Left kidney (tissue), 1 donor: ENCODE measurements at regions not wholly inside any gene's neighbourhood (a gene's known extent, or its start where the extent isn't known, plus 50 kb on each side); places are given as distances from the start of the nearest gene placed in this dataset.

ENCODE experiments used
- DNase-seq: peaks from one replicate; pipeline ENCODE4 v3.0.0-alpha.2; 2013

- DNase-seq = no peak
These were observed 171.5 kb upstream of the FHL2 start for GRCh38 chr2:105570326-105570725.

GRCh38 chr2:105569606-105570005 lies 170.8 kb upstream of the FHL2 start:
- DNase-seq = no peak

DNA sequence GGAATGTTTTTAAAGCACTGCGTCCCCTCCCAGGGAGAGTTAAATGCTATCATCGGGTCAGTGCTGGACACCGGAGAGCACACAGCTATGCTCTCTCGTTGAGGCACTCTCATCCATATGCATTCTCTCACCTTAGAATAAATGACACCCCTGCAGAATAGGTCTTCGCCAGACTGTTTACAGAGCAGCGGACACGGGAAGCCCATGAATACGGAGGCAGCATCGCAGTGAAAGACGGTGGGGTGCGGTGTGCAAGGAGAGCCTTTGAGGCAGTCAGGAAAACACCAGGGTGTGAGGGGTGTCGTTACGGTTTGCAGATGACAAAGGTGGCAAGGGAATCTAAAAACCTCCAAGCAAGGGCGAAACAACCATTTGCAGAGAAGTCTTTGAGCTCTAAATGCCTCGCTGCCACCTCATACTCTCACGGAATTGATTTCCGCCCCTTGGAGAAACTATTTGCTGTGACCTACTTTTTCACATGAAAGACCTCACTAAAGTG lies 169.2 kb upstream of the FHL2 start:
- no peak for DNase-seq

DNA sequence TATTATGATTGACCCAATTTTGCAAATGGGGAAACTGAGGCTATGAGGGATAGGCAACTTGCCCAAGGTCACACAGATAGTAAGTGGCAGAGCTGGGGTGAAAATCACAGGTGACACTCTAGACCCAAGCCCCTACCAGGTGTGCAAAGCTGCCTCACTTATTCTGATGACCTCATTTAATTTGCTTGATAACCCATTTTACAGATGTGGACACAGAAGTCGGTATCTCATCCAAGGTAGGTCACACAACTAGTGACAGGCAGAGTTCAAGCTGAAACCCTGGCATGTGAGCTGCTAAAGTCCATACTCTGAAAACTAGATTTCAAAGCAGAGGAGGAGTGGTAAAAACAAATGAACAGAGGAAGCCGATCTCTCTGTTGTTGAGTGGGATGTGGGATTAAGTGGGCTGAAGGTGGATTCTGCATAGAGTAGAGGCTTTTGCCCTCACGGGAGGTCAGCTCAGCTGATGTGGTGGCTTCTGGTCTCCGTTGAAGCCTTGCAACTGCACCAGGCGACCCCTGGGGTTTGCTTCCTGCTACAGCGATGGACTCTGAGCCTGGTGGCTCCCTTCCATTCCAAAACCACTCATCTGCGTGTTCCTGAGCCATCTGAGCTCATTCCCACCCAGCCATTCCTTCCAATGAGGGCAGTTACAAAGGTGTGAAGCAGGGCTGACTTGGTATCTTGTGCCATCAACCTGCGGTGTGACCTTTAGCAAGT lies 164.3 kb upstream of the FHL2 start:
- no peak for DNase-seq

DNA sequence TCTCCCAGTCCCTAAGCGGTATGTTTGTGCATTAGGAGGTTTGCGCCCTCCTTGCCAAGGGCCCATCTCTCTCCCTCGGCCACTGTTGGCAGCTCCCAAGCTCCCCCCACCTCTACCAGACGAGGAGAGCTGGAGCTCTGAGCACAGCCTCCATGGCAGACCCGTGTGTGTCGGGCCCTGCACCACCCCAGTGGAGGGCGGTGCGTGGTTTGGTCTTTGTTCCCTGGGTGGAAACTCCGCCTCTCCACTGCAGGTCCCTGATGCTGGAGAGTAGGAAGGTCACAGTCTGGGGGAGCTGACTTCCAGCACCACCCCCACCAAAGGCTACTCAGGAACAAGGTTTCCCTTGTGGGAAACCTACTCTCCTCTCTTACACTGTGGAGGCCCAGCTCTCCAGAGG lies 162.6 kb upstream of the FHL2 start:
- no peak for DNase-seq

DNA sequence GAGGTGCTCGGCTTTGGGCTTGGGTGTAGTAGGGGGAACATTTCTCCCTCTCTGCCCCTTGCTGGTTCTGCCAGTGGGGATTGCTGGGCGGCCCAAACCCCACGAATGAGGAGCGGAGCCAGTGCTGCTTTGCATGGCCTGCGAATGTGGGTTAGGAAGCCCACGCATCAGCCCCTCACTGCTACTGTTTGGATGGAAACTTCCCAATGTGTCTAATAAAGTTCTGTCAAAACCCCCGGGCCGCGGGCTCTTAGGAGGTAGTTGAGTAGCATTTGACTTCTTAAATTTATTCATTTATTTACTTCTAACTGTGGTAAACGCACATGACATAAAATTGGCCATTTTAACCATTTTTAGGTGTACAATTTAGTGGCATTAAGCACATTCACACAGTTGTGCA lies 161.3 kb upstream of the FHL2 start:
- DNase-seq = no peak

- DNase-seq = no peak
These were observed 158.4 kb upstream of the FHL2 start for GRCh38 chr2:105557021-105557920.

DNA sequence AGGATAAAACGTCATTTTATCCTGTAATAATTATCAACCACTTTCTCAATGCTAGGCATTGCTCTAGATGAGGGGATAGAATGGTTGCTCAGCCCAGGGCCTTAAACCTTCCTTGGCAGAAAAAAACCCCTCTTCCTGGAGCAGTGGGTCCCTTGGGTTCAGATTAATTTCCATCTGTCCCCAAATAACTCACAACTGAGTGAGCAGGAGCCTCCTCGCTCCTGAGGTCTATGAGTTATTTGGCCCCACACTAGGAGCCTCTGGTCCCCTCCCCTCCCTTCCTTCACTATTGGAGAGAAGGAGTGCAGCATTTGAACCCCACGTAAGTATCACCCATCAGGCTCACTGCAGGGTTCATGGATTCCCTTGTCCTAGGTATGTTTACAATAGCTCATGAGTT lies 157.5 kb upstream of the FHL2 start:
- no peak for DNase-seq

GRCh38 chr2:105554235-105554634 lies 155.4 kb upstream of the FHL2 start:
- no peak for DNase-seq

DNA sequence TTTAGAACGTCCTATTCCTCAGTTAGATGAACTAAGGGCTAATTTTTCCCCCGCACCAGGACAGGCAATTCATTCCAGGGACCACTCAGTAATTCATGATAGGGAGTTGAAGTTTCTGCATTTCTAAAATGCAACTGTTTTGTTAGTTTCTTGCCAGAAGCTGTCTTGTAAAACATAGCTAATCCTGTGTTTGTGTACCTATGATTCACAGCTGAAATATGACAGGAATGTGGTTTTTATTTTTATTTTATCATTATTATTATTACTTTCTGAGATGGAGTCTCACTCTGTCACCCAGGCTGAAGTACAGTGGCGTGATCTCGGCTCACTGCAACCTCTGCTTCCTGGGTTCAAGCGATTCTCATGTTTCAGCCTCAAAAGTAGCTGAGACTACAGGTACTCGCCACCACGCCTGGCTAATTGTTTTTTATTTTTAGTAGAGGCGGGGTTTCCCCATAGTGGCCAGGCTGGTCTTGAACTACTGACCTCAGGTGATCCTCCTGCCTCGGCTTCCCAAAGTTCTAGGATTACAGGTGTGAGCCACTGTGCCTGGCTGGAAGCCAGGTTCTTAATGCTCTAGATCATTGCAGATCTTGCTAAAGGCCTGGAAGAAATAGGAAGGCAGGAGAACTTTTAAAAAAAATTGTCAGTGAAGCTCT lies 154.8 kb upstream of the FHL2 start:
- no peak for DNase-seq

DNA sequence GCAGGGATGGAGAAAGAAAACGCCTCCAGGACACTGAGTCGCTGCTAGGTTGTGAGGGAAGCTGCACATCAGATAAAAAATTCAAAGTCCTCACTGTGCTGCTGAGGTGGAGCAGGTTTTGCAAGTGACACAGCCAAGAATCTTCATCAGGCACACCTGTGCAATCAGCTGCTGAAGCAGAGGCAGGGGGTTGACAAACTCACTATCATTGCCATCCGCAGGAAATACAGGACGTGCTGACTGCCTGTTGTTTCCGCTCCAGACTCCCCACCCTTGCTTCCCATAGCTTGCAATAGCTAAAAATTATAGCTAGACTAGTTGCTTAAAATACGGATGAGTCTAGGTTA lies 147.8 kb upstream of the FHL2 start:
- no peak for DNase-seq

- peak; percentile 59 for DNase-seq
These were observed 147.1 kb upstream of the FHL2 start for GRCh38 chr2:105545730-105546627.

DNA sequence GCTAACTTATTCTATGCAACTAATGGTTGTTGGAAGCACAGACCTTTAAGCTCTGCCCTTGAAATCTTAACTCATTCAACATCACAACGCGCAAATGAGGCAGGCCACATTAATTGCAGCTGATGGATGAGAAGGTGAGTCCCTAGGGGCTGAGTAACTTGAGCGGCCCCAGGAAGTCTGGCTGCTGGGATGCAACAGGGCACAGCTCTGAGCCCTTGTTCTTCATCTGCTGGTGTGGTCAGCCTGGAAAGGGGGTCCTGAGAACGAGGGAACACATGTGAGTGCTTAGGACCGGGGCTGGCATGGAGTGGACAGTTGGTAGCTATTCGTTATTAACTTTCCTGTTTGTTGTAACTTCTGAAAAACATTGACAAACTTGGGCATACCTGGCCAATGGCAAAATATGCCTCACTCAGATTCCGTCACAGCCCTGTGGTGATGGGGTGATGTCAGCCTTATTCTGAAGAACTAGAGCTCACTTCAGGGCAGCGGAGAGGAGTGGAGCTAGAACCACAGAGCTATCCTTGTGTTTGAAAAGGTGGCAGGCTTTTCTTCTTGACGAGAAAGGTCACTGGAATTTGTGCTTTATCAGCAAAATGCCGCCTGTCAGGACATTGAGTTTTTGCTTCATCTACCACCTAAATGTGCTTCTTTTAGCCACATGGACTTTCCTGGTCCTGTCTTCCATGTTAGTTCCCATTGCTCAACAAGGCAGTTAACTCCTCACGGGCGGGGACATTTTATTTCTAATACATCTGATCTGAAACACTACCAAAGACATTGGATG lies 145.9 kb upstream of the FHL2 start:
- DNase-seq = no peak

GRCh38 chr2:105541189-105542050 lies 142.6 kb upstream of the FHL2 start:
- no peak for DNase-seq

DNA sequence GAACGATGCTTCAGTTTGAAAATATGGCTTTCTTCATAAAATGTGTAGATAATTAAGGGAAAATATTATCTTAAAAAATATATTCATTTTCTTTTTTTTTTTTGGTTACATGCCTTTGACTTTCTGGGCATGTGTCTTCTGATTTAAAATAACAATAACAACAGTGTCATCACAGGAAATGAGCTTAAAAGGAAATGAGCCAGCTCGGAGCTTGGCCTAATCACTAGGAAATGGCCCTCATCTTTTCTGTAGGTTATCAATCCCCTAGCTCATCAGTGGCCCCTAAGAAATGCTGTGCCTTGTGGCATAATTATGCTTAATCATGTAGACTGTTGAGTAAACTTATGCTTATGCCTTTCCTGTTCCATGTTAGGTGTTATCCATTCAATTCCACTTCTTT lies 141.8 kb upstream of the FHL2 start:
- no peak for DNase-seq

DNA sequence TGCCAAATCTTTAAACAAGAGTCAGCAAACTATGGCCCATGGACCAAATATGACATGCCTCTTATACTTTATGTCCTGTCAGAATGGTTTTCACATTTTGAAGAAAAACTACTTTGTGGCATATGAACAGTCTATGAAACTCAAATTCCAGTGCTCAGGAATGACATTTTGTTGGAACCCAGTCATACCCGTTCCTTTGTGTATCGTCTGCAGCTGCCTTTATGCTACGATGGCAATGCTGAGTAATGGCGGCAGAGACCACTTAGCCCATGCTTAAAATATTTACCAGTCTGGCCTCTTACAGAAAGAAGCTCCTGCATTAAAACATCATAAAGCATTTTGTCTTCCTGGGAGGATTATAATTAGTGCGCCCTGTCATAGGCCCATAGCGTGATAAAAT lies 140.5 kb upstream of the FHL2 start:
- DNase-seq = no peak

DNA sequence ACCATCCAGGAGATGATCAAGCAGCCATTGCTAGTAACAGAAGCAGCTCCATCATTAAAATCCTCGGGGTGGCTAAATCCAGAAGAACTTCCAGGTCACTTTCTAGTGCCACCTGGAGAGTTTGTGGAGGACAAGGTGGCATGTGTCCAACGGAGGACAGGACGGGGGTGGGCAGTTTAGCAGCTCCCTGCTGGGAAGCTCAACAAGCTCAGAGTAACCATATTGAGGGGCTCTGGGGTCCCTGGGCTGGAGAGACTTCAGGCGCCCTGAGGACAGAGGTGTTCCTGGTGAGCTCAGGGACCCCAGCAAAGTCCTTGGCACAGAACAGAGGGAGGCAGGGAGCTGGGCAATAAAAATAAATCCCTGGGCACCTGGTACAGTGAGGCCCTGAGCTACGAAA lies 140.0 kb upstream of the FHL2 start:
- DNase-seq = no peak

DNA sequence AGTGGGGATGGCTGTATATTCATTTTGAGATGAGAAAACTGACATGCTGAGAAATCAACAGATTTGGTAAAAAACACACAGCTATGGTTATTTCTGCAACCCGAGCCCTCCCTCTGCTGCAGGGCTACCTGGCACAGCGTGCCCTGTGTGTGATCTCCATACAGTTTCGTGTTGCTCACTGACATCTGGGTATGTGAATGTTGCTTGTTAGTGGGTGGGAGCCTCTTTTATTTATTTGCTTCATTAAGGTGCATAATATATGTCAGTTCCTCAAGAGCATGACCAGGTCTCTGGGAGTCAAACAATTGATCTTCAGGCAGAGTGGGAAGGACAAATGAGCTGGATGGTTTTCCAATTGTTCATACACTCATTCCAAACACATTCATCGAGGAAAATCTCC lies 139.1 kb upstream of the FHL2 start:
- no peak for DNase-seq

DNA sequence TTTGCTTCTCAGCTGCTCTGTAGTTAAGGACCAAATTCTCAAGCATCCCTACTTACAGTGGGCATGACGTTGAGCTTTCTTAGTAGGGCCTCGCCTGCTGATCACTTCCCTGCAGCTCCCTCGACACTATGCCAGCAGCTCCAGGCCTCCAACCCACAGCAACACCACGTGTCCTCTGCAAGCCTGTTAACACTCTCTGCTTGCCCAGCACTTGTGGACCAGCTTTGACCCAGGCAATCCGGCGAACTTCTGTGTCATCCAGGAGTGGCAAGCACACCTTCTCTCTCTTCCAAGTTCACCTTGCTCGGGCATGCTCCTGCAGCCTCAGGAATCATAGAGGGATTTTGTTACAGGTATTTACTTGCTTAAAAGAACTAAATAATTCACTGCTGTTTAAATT lies 138.6 kb upstream of the FHL2 start:
- no peak for DNase-seq

GRCh38 chr2:105536175-105536574 lies 137.3 kb upstream of the FHL2 start:
- no peak for DNase-seq
